HG03135 (cell line): ENCODE measurements at regions not wholly inside any gene's neighbourhood (a gene's known extent, or its start where the extent isn't known, plus 50 kb on each side); places are given as distances from the start of the nearest gene placed in this dataset.

Experiments
- ATAC-seq: cut with Tn5 transposase; IDR thresholded peaks from one replicate; pipeline ENCODE4 v1.9.1; 2021; ENCODE audit warnings: mild to moderate bottlenecking, moderate library complexity; ENCODE audit not compliant: unreplicated experiment

GRCh38 chr18:41155910-41156851 is 798.9 kb upstream of the PIK3C3 start:
- ATAC-seq, result no peak

GRCh38 chr18:41155025-41155424 is 800.0 kb upstream of the PIK3C3 start:
- no peak for ATAC-seq

DNA sequence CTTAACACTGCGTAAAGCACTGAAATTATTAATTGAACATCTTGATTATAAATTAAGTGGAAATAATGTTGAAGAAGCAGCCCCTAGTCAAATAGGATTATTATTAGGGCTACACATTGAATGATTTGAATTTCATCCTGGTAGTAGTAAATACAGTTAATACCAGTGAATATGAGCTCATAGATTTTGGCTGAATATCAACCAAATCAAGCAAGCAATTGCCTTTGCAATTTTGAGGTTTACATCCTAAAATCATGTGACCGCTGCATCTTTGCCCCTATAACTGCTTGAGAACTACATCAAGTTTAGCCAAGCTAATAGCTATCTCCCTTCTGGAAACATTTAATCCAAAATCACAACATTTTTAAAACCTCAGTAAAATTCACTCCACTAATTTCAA is 801.2 kb upstream of the PIK3C3 start:
- ATAC-seq, result no peak

DNA sequence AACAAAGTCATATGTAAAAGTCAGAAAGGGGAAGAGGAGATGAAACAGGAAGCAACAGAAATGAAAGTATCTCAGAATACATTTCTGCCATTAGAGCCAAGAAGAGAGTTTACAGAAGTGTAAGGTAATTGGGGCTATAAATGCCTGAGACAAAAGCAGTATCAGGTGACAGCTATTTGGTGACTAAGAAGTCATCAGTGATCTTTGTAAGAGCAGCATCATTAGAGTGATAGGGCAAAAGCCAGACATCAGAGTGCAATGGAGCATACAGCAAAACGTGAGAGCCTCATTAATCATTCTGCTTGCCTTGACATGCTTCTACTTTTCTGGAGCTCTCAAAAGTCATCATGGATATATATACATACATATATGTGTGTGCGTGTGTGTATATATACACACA is 804.7 kb upstream of the PIK3C3 start:
- ATAC-seq, result no peak

- no peak for ATAC-seq
Measured at GRCh38 chr18:41146301-41146700, 808.7 kb upstream of the PIK3C3 start.

DNA sequence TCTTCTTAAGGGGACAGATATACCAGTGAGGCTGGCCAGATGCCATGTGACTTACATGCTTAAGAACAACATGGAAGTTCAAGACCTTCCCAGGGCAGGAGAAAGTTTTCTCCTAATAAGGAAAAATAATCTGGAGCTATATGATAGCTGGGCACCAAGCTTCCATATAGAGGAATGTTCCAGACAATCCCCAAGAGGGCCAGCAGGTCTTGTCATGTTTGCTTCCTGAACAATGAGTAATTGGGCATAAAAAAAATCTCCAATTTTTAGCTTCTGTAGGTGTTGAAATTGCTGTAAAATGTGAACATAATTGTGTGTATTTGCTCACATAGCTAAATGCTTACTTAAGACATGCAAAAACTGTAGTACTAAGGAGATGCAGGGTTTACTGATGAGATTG is 809.5 kb upstream of the PIK3C3 start:
- ATAC-seq, result no peak

- no peak for ATAC-seq
Measured at GRCh38 chr18:41144441-41144840, 810.6 kb upstream of the PIK3C3 start.

DNA sequence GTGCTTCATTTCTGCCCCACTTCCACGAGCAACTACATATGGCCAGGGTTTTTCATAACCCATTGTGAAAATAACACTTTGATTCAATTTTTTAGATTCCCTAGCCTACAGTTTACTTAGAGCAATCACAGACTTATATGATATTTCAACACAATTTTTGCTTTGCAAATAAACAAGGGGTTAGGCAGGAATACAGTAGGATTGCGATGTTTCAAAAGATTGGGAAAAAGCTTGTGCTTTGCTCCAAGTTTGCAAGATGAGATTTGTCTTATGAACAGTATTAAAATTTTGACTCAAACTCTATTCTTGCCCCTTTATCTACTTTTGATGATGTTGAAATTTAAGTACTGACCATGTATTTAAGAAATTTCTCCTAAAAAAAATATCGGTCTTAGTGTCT is 814.5 kb upstream of the PIK3C3 start:
- no peak for ATAC-seq

GRCh38 chr18:41135146-41135545 is 819.9 kb upstream of the PIK3C3 start:
- ATAC-seq, result no peak

GRCh38 chr18:41134426-41134825 is 820.6 kb upstream of the PIK3C3 start:
- ATAC-seq, result no peak

GRCh38 chr18:41131050-41131449 is 824.0 kb upstream of the PIK3C3 start:
- no peak for ATAC-seq

GRCh38 chr18:41128545-41128944 is 826.5 kb upstream of the PIK3C3 start:
- ATAC-seq, result no peak

GRCh38 chr18:41128126-41128525 is 826.9 kb upstream of the PIK3C3 start:
- no peak for ATAC-seq

- ATAC-seq, result no peak
Measured at GRCh38 chr18:41126541-41127235, 828.3 kb upstream of the PIK3C3 start.

DNA sequence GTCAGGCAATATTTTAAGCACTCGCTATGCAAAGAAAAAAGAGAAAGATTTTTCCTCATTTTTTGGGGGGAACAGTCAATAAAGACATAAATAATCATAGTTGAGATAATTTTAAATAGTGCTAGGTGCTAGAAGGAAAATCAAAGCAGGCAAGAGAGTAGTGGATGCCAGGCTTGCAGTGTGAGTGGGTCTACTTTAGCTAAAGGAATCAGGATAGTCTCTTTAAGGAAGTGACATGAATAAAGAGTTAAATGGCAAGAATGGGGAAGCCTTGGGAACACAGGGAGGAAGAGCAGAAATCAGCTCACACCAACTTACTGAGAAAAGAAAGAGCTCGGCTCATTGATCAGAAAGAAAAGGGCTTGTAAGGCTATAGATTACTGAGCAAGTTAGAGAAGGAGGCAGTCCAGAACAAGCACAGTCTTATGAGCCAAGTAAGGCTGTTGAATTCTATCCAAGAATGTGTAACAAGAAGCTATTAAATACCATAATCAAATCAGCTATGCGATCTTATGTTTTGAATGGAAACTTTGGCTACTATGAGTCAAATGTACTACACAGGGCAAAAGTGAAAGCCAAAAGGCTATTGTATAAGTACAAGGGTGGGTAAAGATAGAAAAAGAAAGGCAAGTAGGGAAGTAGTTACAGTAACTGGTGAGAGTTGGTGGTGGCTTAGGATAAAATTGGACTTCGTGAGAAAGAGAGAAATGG is 833.8 kb upstream of the PIK3C3 start:
- no peak for ATAC-seq

DNA sequence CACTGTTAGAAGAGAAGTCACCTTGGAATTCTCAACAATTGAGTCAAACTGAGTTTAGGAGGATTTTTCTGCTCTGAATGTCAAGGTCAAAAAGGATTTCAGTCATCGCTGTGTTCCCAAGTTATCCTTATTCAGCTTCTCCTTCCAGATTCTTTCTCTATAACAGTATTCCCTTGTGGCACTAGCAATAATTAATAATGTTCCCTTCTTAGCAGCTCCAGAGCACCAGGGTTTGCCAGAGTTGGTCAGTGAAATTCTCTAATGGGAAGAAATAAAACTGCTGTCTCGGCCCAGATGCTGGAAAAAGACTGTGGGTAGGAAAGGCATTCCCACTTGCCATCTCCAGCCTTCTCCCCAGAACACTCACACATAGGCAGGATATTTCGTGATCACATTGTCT is 836.0 kb upstream of the PIK3C3 start:
- no peak for ATAC-seq

DNA sequence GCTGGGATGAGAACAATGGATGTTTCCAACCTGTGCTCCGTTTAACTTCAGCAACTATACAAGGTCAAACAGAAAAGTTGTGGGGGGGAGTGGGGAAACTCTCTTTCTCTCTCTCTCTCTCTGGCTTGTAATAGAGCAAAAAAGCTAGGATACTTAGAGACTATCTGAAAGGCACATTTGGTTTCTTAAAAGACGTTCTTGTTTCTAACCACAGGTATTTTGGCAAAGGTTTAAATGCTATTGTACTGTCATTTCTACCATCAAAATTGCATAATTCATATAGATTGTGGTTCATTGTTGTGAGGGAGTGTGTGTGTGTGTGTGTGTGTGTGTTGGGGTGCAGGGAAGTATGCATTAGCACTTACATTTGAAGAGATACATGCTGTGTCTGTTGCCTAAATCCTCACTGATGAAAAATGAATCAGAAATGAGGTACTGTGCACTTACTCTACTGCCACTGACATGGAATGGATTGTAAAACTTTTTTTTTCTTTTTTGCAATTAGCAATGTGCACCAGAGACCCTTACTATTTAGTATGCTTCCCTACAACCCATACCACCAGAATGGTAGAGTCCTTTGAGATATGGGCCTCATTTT is 841.0 kb upstream of the PIK3C3 start:
- ATAC-seq, result no peak

GRCh38 chr18:41099451-41099850 is 855.6 kb upstream of the PIK3C3 start:
- ATAC-seq, result no peak

- no peak for ATAC-seq
Measured at GRCh38 chr18:41096504-41096903, 858.5 kb upstream of the PIK3C3 start.

GRCh38 chr18:41077076-41077475 is 878.0 kb upstream of the PIK3C3 start:
- no peak for ATAC-seq

GRCh38 chr18:41075212-41075611 is 879.8 kb upstream of the PIK3C3 start:
- no peak for ATAC-seq
